PC-9 (cell line): ENCODE measurements at regions not wholly inside any gene's neighbourhood (a gene's known extent, or its start where the extent isn't known, plus 50 kb on each side); places are given as distances from the start of the nearest gene placed in this dataset.

Experiments
- CTCF ChIP-seq: fragments of 200-600 bp; sonication (generic); conservative IDR thresholded peaks from 2 replicates; pipeline ENCODE4 v1.6.1; 2017; ENCODE audit warnings: mixed run types, antibody characterized with exemption, mild to moderate bottlenecking, moderate library complexity
- EZH2 ChIP-seq: fragments of 200-600 bp; sonication (generic); IDR thresholded peaks from 2 replicates; pipeline ENCODE4 v1.8.0; 2017; ENCODE audit warnings: antibody characterized with exemption, low read depth

GRCh38 chr4:147340591-147341120 lies 140.2 kb upstream of the EDNRA start:
- TF ChIP-seq CTCF: no peak
- TF ChIP-seq EZH2: no peak
